CD14-positive monocyte (primary cell): ENCODE measurements at regions not wholly inside any gene's neighbourhood (a gene's known extent, or its start where the extent isn't known, plus 50 kb on each side); places are given as distances from the start of the nearest gene placed in this dataset.

Experiments
- DNase-seq, 3 donors: peaks; one replicate each; pipeline ENCODE4 v3.0.0-alpha.2; 2011 to 2022
- H2AFZ ChIP-seq: 2 replicates; pipeline ENCODE4 v1.6.0; 2012; ENCODE audit warnings: mild to moderate bottlenecking, low read depth, low read length, inconsistent platforms; ENCODE audit not compliant: insufficient read depth, poor library complexity, severe bottlenecking
- H3K27ac ChIP-seq, 2 donors: 1 replicate in 1 of 2; 2 replicates in 1 of 2; pipeline ENCODE4 v1.5.1; 2012 to 2013; ENCODE audit warnings: low read length in 2 of 2, control low read depth in 1 of 2, inconsistent platforms in 1 of 2, low read depth in 1 of 2, mild to moderate bottlenecking in 1 of 2
- H3K27me3 ChIP-seq, 2 donors: one replicate each; pipeline versions ENCODE4 v1.6.0 to v1.6.1; 2011 to 2013; ENCODE audit warnings: low read length in 2 of 2; ENCODE audit not compliant: control insufficient read depth in 2 of 2, insufficient read depth in 2 of 2
- H3K36me3 ChIP-seq, 2 donors: replicated peaks in 1 of 2; 1 replicate in 1 of 2; 2 replicates in 1 of 2; pipeline versions ENCODE4 v1.5.1 to v1.6.1; 2012 to 2013; ENCODE audit warnings: low read length in 2 of 2, control low read depth in 1 of 2, inconsistent platforms in 1 of 2, mild to moderate bottlenecking in 1 of 2; ENCODE audit not compliant: insufficient read depth in 2 of 2, control insufficient read depth in 1 of 2
- H3K4me1 ChIP-seq, 2 donors: 1 replicate in 1 of 2; 2 replicates in 1 of 2; pipeline versions ENCODE4 v1.5.1 to v1.6.1; 2012 to 2013; ENCODE audit warnings: low read length in 2 of 2, control low read depth in 1 of 2, inconsistent platforms in 1 of 2, mild to moderate bottlenecking in 1 of 2, moderate library complexity in 1 of 2; ENCODE audit not compliant: insufficient read depth in 2 of 2, control insufficient read depth in 1 of 2
- H3K4me2 ChIP-seq: replicated peaks from 2 replicates; pipeline ENCODE3; 2012; ENCODE audit warnings: low read length, moderate library complexity, mild to moderate bottlenecking; ENCODE audit not compliant: poor library complexity, severe bottlenecking; ENCODE audit errors: extremely low read depth
- H3K4me3 ChIP-seq, 3 experiments: fragments of 200-600 bp in 1 of 3; sonication (generic) in 1 of 3; replicated peaks in 1 of 3; 1 replicate in 2 of 3; 2 replicates in 1 of 3; pipeline ENCODE4 v1.5.1; 2011 to 2013; ENCODE audit warnings: low read length in 3 of 3, mild to moderate bottlenecking in 3 of 3, control low read depth in 2 of 3, low read depth in 2 of 3, inconsistent platforms in 1 of 3, moderate library complexity in 1 of 3
- H3K79me2 ChIP-seq: 2 replicates; pipeline ENCODE4 v1.6.0; 2012; ENCODE audit warnings: mild to moderate bottlenecking, control low read depth, inconsistent platforms, low read length, moderate library complexity; ENCODE audit not compliant: insufficient read depth
- H3K9ac ChIP-seq: 2 replicates; pipeline ENCODE4 v1.6.0; 2017; ENCODE audit warnings: low read length, mild to moderate bottlenecking; ENCODE audit not compliant: insufficient read depth, poor library complexity, severe bottlenecking
- H3K9me3 ChIP-seq, 2 donors: replicated peaks in 1 of 2; 1 replicate in 1 of 2; 2 replicates in 1 of 2; pipeline versions ENCODE4 v1.5.1 to v1.6.1; 2012 to 2013; ENCODE audit warnings: low read length in 2 of 2, control low read depth in 1 of 2; ENCODE audit not compliant: control insufficient read depth in 1 of 2, insufficient read depth in 1 of 2
- H4K20me1 ChIP-seq: 2 replicates; pipeline ENCODE4 v1.6.0; 2012; ENCODE audit warnings: mild to moderate bottlenecking, low read length, control low read depth, moderate library complexity; ENCODE audit not compliant: insufficient read depth
- H3K27ac Mint-ChIP-seq, 7 donors: one replicate each; pipeline ENCODE4 v1.8.0; 2020; ENCODE audit warnings: mild to moderate bottlenecking in 7 of 7, mixed read lengths in 7 of 7, moderate library complexity in 6 of 7, inconsistent platforms in 2 of 7
- H3K27me3 Mint-ChIP-seq, 3 donors: one replicate each; pipeline ENCODE4 v1.8.0; 2021 to 2022; ENCODE audit warnings: low read depth in 3 of 3, mild to moderate bottlenecking in 3 of 3, mixed read lengths in 3 of 3, moderate library complexity in 3 of 3, inconsistent platforms in 1 of 3
- H3K36me3 Mint-ChIP-seq, 2 donors: one replicate each; pipeline ENCODE4 v1.8.0; 2020; ENCODE audit warnings: mixed read lengths in 2 of 2, inconsistent platforms in 1 of 2, mild to moderate bottlenecking in 1 of 2
- H3K4me1 Mint-ChIP-seq: one replicate; pipeline ENCODE4 v1.8.0; 2020; ENCODE audit warnings: mild to moderate bottlenecking, mixed read lengths
- H3K4me3 Mint-ChIP-seq, 2 donors: one replicate each; pipeline ENCODE4 v1.8.0; 2020; ENCODE audit warnings: mild to moderate bottlenecking in 2 of 2, mixed read lengths in 2 of 2, moderate library complexity in 1 of 2
- H3K9me3 Mint-ChIP-seq, 7 donors: one replicate each; pipeline ENCODE4 v1.8.0; 2020 to 2022; ENCODE audit warnings: mixed read lengths in 7 of 7, mild to moderate bottlenecking in 6 of 7, moderate library complexity in 6 of 7, inconsistent platforms in 2 of 7
- CTCF ChIP-seq: fragments of 200-600 bp; IDR thresholded peaks from one replicate; pipeline ENCODE4 v1.8.0; 2022; ENCODE audit warnings: antibody characterized with exemption, mild to moderate bottlenecking
- WGBS: methylation state at CpG from one replicate; pipeline ENCODE4 v1.1.5; 2013; ENCODE audit warnings: missing lambda C conversion rate; ENCODE audit not compliant: insufficient coverage; 5-methylcytosine and 5-hydroxymethylcytosine counted together
- intact Hi-C, 2 donors: fragments of 100-400 bp; cut with micrococcal nuclease; formaldehyde crosslinking; loops; one replicate each; pipeline versions ENCODE4 v1.15.0 to v1.15.1; 2023

GRCh38 chrX:39633293-39633692 is 464.5 kb downstream of the BCOR start:
- peaks cover 0 to 5% (median 0%) of the 10 kb centered on the region in 7 donors for H3K9me3 Mint-ChIP-seq
- H3K4me1 Mint-ChIP-seq = peaks cover 6% of the 10 kb centered on the region
- Histone ChIP-seq H2AFZ (no peak overlapping the region), H3K9ac (no peak overlapping the region), H3K27me3 (no peaks in the 10 kb centered on the region), H3K79me2 (no peaks in the 10 kb centered on the region), H3K4me3 (no peak overlapping the region), H4K20me1 (no peaks in the 10 kb centered on the region), H3K36me3 (no peaks in the 10 kb centered on the region), H3K4me2 (no peak overlapping the region), H3K9me3 (no peaks in the 10 kb centered on the region), H3K27ac (no peak overlapping the region), H3K4me1 (no peaks in the 10 kb centered on the region)
- no peak overlapping the region for H3K4me3 Mint-ChIP-seq
- no peak overlapping the region for H3K27ac Mint-ChIP-seq
- no peak for DNase-seq
- no peak for TF ChIP-seq CTCF
- intact Hi-C loops = no loop called here
- H3K36me3 Mint-ChIP-seq = no peaks in the 10 kb centered on the region
- peaks cover 0 to 3% (median 2%) of the 10 kb centered on the region in 3 donors for H3K27me3 Mint-ChIP-seq
- 0% methylated on average over 1 of the region's 2 CpGs for WGBS

- no peak overlapping the region for H2AFZ ChIP-seq
These were observed 461.3 kb downstream of the BCOR start for GRCh38 chrX:39636481-39636880.

More at GRCh38 chrX:39636481-39636880, 461.3 kb downstream of the BCOR start:
- Histone ChIP-seq H3K4me1 (no peaks in the 10 kb centered on the region), H3K9me3 (no peaks in the 10 kb centered on the region), H3K27me3 (no peaks in the 10 kb centered on the region), H3K4me2 (no peak overlapping the region), H3K9ac (no peak overlapping the region), H3K27ac (no peak overlapping the region), H4K20me1 (no peaks in the 10 kb centered on the region), H3K36me3 (no peaks in the 10 kb centered on the region), H3K4me3 (no peak overlapping the region), H3K79me2 (no peaks in the 10 kb centered on the region)
- intact Hi-C loops = no loop called here
- H3K27me3 Mint-ChIP-seq = peaks cover 0 to 4% (median 2%) of the 10 kb centered on the region in 3 donors
- no peak overlapping the region for H3K4me3 Mint-ChIP-seq
- H3K36me3 Mint-ChIP-seq = no peaks in the 10 kb centered on the region
- peaks cover 6% of the 10 kb centered on the region for H3K4me1 Mint-ChIP-seq
- peak overlapping the region in 1 of 7 donors; percentile 34 for H3K27ac Mint-ChIP-seq
- no CpG with 5 or more reads among the region's 3 CpGs for WGBS
- TF ChIP-seq CTCF = no peak
- DNase-seq = no peak
- H3K9me3 Mint-ChIP-seq = peaks cover 0 to 5% (median 0%) of the 10 kb centered on the region in 7 donors
